ENCODE measurements at regions not wholly inside any gene's neighbourhood (a gene's known extent, or its start where the extent isn't known, plus 50 kb on each side); places are given as distances from the start of the nearest gene placed in this dataset.

- TF ChIP-seq YY1 (IDR thresholded peaks at IDR 0.05; ENCODE audit: insufficient read depth, insufficient read length): no peak
- TF ChIP-seq ZNF274 (IDR thresholded peaks at IDR 0.05; ENCODE audit: low read depth, low read length): no peak
- no peak for TF ChIP-seq SUZ12 (IDR thresholded peaks at IDR 0.05; ENCODE audit: extremely low read depth, insufficient read depth, insufficient read length)
These were observed 207.3 kb upstream of the PIK3C3 start for GRCh38 chr18:41747723-41748242.

Measured in NT2/D1 (cell line).